ENCODE measurements at regions not wholly inside any gene's neighbourhood (a gene's known extent, or its start where the extent isn't known, plus 50 kb on each side); places are given as distances from the start of the nearest gene placed in this dataset.
"Not testable (repeated sequence)": the region's sequence is repeated elsewhere in the genome, so short reads cannot be mapped to it uniquely, and the experiment has no call there.

- H3K27me3 ChIP-seq: no peaks in the 10 kb centered on the region
- peaks cover 0 to 8% of the 10 kb centered on the region in 2 donors for H3K4me1 ChIP-seq
- no peaks in the 10 kb centered on the region for H3K36me3 ChIP-seq
- no peaks in the 10 kb centered on the region for H3K9me3 ChIP-seq
- peak overlapping the region; percentile 57 to 58 for H3K27ac ChIP-seq
- intact Hi-C loops (cut with DNase I; ENCODE audit: low total_unique reads): no loop called here
- no peak overlapping the region for H3K4me3 ChIP-seq
- TF ChIP-seq CTCF (IDR thresholded peaks at IDR 0.05): no peak
- no peak for TF ChIP-seq POLR2A (IDR thresholded peaks at IDR 0.05)
- no peak for DNase-seq
Observed at GRCh38 chr5:67878933-67879332, 336.6 kb upstream of the PIK3R1 start.

GRCh38 chr5:67876371-67876770 lies 339.2 kb upstream of the PIK3R1 start:
- H3K27me3 ChIP-seq: no peaks in the 10 kb centered on the region
- H3K27ac ChIP-seq: no peak overlapping the region
- H3K4me3 ChIP-seq: no peak overlapping the region
- intact Hi-C loops (cut with DNase I; ENCODE audit: low total_unique reads): no loop called here
- peaks cover 0 to 8% of the 10 kb centered on the region in 2 donors for H3K4me1 ChIP-seq
- DNase-seq: no peak
- TF ChIP-seq CTCF (IDR thresholded peaks at IDR 0.05): no peak
- TF ChIP-seq POLR2A (IDR thresholded peaks at IDR 0.05): no peak
- H3K9me3 ChIP-seq: no peaks in the 10 kb centered on the region
- H3K36me3 ChIP-seq: no peaks in the 10 kb centered on the region

GRCh38 chr5:67875601-67876000 lies 340.0 kb upstream of the PIK3R1 start:
- intact Hi-C loops (cut with DNase I; ENCODE audit: low total_unique reads): no loop called here
- H3K9me3 ChIP-seq: no peaks in the 10 kb centered on the region
- no peaks in the 10 kb centered on the region for H3K36me3 ChIP-seq
- no peak overlapping the region for H3K4me3 ChIP-seq
- H3K27me3 ChIP-seq: no peaks in the 10 kb centered on the region
- no peak overlapping the region for H3K27ac ChIP-seq
- peaks cover 0 to 8% of the 10 kb centered on the region in 2 donors for H3K4me1 ChIP-seq
- TF ChIP-seq POLR2A (IDR thresholded peaks at IDR 0.05) (no peak), CTCF (IDR thresholded peaks at IDR 0.05) (no peak)
- DNase-seq: no peak

GRCh38 chr5:67873935-67874334 lies 341.6 kb upstream of the PIK3R1 start:
- no peak overlapping the region for H3K4me3 ChIP-seq
- H3K27me3 ChIP-seq: no peaks in the 10 kb centered on the region
- TF ChIP-seq POLR2A (IDR thresholded peaks at IDR 0.05) (no peak), CTCF (IDR thresholded peaks at IDR 0.05) (no peak)
- H3K36me3 ChIP-seq: no peaks in the 10 kb centered on the region
- H3K9me3 ChIP-seq: no peaks in the 10 kb centered on the region
- intact Hi-C loops (cut with DNase I; ENCODE audit: low total_unique reads): no loop called here
- H3K4me1 ChIP-seq: peaks cover 0 to 6% of the 10 kb centered on the region in 2 donors
- H3K27ac ChIP-seq: no peak overlapping the region
- DNase-seq: no peak

GRCh38 chr5:67870662-67871061 lies 344.9 kb upstream of the PIK3R1 start:
- Histone ChIP-seq H3K27ac (no peak overlapping the region), H3K36me3 (no peaks in the 10 kb centered on the region), H3K4me1 (peaks cover 0 to 6% of the 10 kb centered on the region in 2 donors), H3K9me3 (no peaks in the 10 kb centered on the region), H3K4me3 (no peak overlapping the region), H3K27me3 (no peaks in the 10 kb centered on the region)
- intact Hi-C loops (cut with DNase I; ENCODE audit: low total_unique reads): no loop called here
- no peak for TF ChIP-seq POLR2A (IDR thresholded peaks at IDR 0.05)
- no peak for TF ChIP-seq CTCF (IDR thresholded peaks at IDR 0.05)
- no peak for DNase-seq

GRCh38 chr5:67864335-67864734 lies 351.2 kb upstream of the PIK3R1 start:
- H3K27ac ChIP-seq; intact Hi-C loops (cut with DNase I; ENCODE audit: low total_unique reads); H3K4me1 ChIP-seq; H3K27me3 ChIP-seq; H3K4me3 ChIP-seq; DNase-seq; H3K36me3 ChIP-seq; H3K9me3 ChIP-seq: not testable (repeated sequence)

Measured in uterus (tissue), 3 donors.